NCI-H2227 (cell line): ENCODE measurements at regions not wholly inside any gene's neighbourhood (a gene's known extent, or its start where the extent isn't known, plus 50 kb on each side); places are given as distances from the start of the nearest gene placed in this dataset.
"Not testable (repeated sequence)": the region's sequence is repeated elsewhere in the genome, so short reads cannot be mapped to it uniquely, and the experiment has no call there.

Experiments
- DNase-seq: peaks from one replicate; lab custom pipeline; 2025; ENCODE audit not compliant: unreplicated experiment; lab: John Stamatoyannopoulos, UW

- DNase-seq: no peak
Measured at GRCh38 chr5:40233268-40233667, 446.4 kb upstream of the PTGER4 start.

DNA sequence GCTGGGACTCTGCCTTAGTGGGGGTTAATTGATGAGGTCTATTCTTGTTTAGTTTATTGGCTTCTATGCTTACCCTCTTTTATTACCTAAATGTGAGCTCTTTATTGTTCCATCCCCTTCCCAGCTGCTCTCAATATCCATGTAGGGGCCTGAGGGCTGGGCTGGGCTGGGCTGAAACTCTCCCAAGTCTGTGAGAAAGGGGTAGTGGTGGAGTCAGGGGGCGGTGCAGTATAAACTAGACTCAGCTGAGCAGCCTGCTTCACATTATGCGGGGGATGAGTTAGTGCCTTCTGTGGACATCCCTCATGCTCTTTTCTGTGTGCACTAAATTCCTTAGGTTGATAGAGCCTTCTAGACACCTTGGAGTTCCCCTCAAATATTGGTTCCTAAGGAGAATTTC, 451.8 kb upstream of the PTGER4 start:
- no peak for DNase-seq

DNA sequence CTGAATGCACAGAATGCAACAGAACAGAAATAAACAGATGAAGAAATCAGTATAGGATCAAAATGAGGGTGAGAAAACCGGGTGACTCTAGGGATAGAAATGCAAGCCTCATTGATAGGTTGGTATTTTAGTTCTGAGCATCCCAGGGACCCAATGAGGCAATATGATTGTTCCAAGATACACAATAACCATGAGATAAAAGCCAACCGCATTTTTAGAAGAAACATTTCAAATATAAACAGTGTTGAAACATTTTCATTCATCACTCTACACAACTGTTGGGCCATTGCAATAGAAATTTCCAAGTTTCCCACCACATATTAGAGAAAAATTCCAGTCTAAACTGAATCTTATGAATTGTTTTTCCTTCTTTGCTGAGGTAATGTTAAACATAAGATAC, 452.3 kb upstream of the PTGER4 start:
- DNase-seq: no peak

GRCh38 chr5:40226906-40227305, 452.8 kb upstream of the PTGER4 start:
- DNase-seq: no peak

- not testable (repeated sequence) for DNase-seq
Measured at GRCh38 chr5:40225147-40225546, 454.6 kb upstream of the PTGER4 start.

DNA sequence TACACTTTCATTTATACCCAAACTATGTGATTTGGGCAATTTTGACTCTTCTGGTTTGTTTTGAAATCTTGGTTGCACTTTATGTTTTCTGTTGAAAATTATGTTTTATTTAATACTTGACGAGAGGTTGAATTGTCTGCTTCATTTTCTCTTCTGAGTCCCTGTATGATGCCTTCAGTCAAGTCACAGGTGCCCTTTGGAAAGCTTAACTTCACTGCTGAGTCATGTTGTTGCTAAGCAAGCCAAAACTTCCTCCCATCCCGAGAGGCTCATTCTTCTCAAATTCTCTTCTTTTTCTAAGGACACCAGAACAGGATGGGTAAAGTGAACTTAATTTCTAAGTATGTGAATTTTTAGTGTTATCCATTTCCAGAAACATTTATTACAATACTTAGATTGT, 455.3 kb upstream of the PTGER4 start:
- DNase-seq: no peak

DNA sequence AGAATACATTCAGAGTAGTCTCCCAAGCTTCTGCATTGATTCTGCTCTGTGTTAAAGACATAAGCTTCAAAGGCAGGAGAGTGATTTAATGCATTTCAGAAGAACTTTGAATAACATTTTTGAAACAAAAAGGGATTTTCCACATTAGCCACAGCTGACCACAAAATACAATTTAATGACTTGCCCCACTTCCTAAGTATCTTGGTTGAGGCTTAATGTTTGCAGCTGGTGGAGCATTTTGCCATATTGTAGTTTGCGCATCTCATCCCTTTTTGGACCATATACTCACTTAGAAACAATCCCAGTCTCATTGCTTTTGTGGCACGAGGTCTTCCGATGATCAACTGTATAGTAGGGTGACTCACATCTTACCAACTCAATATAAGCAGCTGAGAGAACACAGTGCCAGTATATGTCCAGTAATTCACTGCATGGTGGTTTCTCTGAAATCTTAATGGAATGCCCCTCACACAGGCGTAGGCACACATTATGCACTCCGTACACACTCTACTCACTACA, 455.8 kb upstream of the PTGER4 start:
- no peak for DNase-seq

GRCh38 chr5:40221796-40222195, 457.9 kb upstream of the PTGER4 start:
- DNase-seq: no peak

DNA sequence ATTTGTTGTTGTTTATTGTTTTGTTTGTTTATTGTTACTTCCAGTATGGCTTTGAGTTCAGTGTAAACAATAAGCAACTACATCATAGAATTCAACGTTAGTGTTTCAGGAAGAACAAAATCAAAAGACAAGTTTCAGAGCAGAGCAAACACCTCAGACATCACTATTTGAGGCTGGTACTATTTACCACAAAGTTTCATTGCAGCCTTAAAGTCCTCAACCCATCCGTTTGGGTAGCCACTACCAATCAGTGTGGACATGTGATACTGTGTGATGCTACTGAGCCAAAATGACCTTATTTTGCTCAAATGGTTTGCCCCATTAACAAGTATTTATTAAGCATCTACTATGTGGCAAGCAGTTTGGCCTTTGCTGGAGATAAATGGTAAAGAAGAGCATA, 458.5 kb upstream of the PTGER4 start:
- DNase-seq: no peak

- DNase-seq: no peak
Measured at GRCh38 chr5:40220260-40220659, 459.5 kb upstream of the PTGER4 start.

DNA sequence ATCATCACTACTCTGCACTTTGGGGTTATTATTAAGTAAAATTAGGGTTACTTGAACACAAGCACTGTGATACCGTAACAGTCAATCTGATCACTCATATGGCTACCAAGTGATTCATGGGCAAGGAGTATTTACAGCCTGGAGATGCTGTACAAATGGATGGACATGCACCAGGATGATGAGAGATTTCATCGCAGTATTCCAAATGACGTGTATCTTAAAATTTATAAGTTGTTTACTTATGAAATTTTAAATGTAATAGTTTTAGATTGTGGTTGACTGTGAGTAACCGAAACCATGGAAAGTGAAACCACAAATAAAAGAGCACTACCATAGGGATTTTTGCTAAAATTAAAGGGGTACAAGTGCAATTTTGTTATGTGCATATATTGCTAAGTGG, 462.2 kb upstream of the PTGER4 start:
- DNase-seq: no peak

GRCh38 chr5:40210694-40211093, 469.0 kb upstream of the PTGER4 start:
- DNase-seq: no peak

DNA sequence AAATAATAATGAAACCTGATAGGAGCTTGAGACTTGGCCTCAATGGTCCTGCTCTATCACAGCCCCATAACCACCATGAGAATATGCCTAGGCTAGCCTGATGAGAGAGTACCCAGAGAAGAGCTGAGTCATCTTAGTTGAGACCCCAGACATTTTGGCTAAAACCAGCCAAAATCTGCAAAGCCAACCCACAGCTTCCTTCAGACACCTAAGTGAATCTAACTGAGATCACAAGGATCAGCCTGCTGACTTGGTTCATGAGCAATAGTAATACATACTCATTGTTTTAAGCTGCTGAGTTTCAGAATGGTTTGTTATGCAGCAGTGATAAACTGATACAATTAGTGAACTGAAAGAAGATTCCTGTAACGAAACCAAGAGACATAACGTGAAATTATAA, 473.7 kb upstream of the PTGER4 start:
- DNase-seq: no peak

DNA sequence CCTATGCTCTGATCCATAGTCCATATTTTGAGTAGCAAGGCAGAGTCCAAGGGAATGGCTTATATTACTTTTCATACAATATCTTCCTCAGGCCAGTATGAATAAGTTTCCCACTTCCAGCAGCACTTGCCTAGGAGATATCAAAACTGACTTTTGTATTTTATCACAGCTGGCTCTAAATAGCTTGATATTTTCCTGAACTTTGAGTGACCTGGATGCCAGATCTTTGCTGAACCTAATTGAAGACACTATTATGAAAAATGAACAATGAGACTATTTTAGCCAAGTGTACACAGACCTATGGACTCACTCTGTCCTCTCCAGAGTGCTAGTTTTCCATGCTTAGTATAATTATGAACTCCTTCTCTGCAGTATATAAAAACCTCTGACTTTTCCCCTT, 475.6 kb upstream of the PTGER4 start:
- DNase-seq: no peak

- no peak for DNase-seq
Measured at GRCh38 chr5:40202814-40203440, 476.8 kb upstream of the PTGER4 start.

DNA sequence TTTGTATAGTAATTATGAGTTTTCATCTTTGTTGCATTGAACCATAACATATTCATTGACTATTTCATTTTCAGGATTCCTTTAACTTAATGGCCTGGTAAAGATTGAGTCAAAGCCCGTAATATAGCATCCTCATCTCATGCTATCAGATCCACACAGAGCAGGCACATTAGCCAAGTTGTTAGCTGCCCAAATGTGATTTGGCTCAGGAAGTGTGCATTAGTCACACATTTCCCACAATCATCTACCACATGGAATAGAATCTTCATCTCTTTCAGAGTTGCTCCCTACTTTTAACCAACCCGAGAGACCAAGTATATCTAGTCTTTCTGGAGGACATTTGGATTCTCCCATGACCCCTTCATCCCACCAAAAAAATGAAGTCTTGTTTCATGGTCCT, 481.0 kb upstream of the PTGER4 start:
- DNase-seq: no peak

- not testable (repeated sequence) for DNase-seq
Measured at GRCh38 chr5:40195574-40195973, 484.1 kb upstream of the PTGER4 start.

DNA sequence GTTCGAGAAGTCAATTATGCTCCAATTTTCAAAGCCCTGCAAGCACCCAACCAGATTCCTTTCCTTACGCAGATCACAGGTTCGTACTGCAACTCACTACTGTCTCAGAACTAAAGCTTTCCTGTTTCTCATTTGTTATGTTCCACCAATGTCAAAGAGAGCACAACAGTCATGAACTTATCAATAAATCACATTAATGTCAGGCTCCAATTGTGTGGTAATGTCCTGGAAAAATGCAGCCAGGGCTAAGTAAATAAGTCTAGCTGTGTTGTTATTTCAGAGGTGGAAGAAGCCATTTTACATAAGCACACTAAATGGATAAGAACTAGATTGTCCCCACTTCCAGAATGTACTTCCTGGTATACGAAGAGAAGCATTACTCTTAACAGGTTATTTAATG, 488.6 kb upstream of the PTGER4 start:
- DNase-seq: no peak

GRCh38 chr5:40172721-40173120, 507.0 kb upstream of the PTGER4 start:
- no peak for DNase-seq

DNA sequence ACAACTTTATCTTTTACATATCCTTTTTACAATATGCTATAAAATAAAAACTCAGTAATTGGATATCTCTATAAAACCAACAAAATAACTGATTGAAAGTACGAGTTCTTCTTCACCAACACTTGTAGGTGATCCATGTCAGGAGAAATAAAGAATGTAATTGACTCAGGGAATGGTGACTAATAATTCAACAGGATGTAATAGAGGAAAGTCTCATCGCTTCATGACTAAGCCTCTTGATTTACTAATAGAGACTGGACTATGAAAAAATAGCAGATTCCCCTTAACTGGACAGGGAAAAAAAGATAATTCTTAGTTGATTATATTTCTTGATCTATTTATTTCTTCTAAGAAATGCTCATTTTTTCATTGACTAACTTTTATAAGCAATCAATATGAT, 507.7 kb upstream of the PTGER4 start:
- DNase-seq: no peak

DNA sequence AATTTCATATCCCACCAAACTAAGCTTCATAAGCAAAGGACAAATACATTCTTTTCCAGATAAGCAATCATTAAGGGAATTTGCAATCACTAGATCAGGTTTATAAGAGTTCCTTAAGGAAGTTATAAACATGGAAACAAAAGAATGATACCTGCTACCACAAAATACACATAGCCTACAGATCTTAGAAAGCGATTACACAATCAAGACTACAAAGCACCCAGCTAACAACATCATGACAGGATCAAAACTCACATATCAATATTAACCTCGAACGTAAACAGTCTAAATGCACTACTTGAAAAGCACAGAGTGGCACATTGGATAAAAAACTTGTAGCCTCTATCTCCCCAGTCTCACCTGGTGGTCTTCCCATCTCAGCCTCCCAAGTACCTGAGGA, 512.4 kb upstream of the PTGER4 start:
- DNase-seq: no peak

DNA sequence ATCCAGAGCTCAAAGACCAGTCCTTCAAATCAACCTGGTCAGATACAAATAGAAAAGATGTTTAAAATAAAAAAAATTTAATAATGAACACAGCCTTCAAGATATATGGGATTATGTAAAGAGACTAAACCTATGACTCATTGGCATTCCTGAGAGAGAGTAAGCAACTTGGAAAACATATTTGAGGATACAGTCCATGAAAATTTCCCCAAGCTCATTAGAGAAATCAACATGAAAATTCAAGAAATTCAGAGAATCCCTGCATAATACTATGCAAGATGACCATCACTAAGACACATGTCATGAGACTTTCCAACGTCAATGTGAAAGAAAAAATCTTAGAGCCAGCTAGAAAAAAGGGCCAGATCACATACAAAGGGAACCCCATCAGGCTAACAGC, 512.9 kb upstream of the PTGER4 start:
- no peak for DNase-seq
